Tibial nerve (tissue), 4 donors: ENCODE measurements at regions not wholly inside any gene's neighbourhood (a gene's known extent, or its start where the extent isn't known, plus 50 kb on each side); places are given as distances from the start of the nearest gene placed in this dataset.

Experiments
- DNase-seq, 2 donors: peaks; one replicate each; pipeline ENCODE4 v3.0.0-alpha.2; 2019; ENCODE audit warnings: low spot score in 2 of 2
- H3K27ac ChIP-seq, 4 donors: fragments of 200-600 bp; sonication (generic) in 3 of 4; one replicate each; pipeline ENCODE4 v1.5.1; 2017 to 2019; ENCODE audit warnings: mild to moderate bottlenecking in 1 of 4
- H3K27me3 ChIP-seq, 2 donors: fragments of 200-600 bp; sonication (generic) in 1 of 2; one replicate each; pipeline versions ENCODE4 v1.5.1 to v1.6.0; 2017 to 2019
- H3K36me3 ChIP-seq, 3 donors: fragments of 200-600 bp; sonication (generic); one replicate each; pipeline ENCODE4 v1.5.1; 2018 to 2019
- H3K4me1 ChIP-seq, 4 donors: fragments of 200-600 bp; sonication (generic) in 3 of 4; one replicate each; pipeline ENCODE4 v1.5.1; 2017 to 2019
- H3K4me3 ChIP-seq, 4 donors: fragments of 200-600 bp; sonication (generic) in 3 of 4; one replicate each; pipeline ENCODE4 v1.5.1; 2017 to 2019; ENCODE audit warnings: mild to moderate bottlenecking in 1 of 4, moderate library complexity in 1 of 4
- H3K9me3 ChIP-seq, 4 donors: fragments of 200-600 bp; sonication (generic) in 3 of 4; one replicate each; pipeline ENCODE4 v1.5.1; 2017 to 2019
- CTCF ChIP-seq, 5 experiments: fragments of 200-600 bp in 3 of 5; fragments of 450-650 bp in 2 of 5; sonication (generic) in 3 of 5; IDR thresholded peaks; one replicate each; pipeline ENCODE4 v1.5.1; 2016 to 2019; ENCODE audit warnings: antibody characterized with exemption in 5 of 5, mild to moderate bottlenecking in 3 of 5, moderate library complexity in 2 of 5
- EP300 ChIP-seq, 2 donors: sonication (generic); formaldehyde crosslinking; IDR thresholded peaks; one replicate each; pipeline ENCODE4 v1.6.1; 2017; ENCODE audit warnings: antibody characterized with exemption in 2 of 2, mild to moderate bottlenecking in 1 of 2
- POLR2A ChIP-seq, 2 donors: fragments of 450-650 bp; IDR thresholded peaks; one replicate each; pipeline ENCODE4 v1.6.1; 2017; ENCODE audit warnings: antibody characterized with exemption in 2 of 2, mild to moderate bottlenecking in 2 of 2, moderate library complexity in 2 of 2
- WGBS, 2 donors: methylation state at CpG; one replicate each; pipeline ENCODE4 v1.1.5; 2018; 5-methylcytosine and 5-hydroxymethylcytosine counted together

GRCh38 chr17:13725288-13725990, 123.7 kb upstream of the HS3ST3A1 start:
- Histone ChIP-seq H3K36me3 (no peaks in the 10 kb centered on the region), H3K4me3 (no peak overlapping the region), H3K27ac (no peak overlapping the region), H3K27me3 (no peaks in the 10 kb centered on the region), H3K4me1 (no peaks in the 10 kb centered on the region), H3K9me3 (no peaks in the 10 kb centered on the region)
- no peak for DNase-seq
- TF ChIP-seq POLR2A (IDR thresholded peaks at IDR 0.05) (no peak), EP300 (IDR thresholded peaks at IDR 0.05) (no peak), CTCF (IDR thresholded peaks at IDR 0.05) (no peak)
- WGBS, 2 donors: 11 to 20% methylated on average over 2 of the region's 2 CpGs

- Histone ChIP-seq H3K36me3 (no peaks in the 10 kb centered on the region), H3K4me1 (no peaks in the 10 kb centered on the region), H3K4me3 (no peak overlapping the region), H3K9me3 (no peaks in the 10 kb centered on the region), H3K27ac (no peak overlapping the region), H3K27me3 (no peaks in the 10 kb centered on the region)
- WGBS, 2 donors: 70 to 80% methylated on average over 6 of the region's 6 CpGs
- DNase-seq: no peak
- TF ChIP-seq EP300 (IDR thresholded peaks at IDR 0.05) (no peak), POLR2A (IDR thresholded peaks at IDR 0.05) (no peak)
Observed at GRCh38 chr17:13727441-13728171, 125.9 kb upstream of the HS3ST3A1 start.

GRCh38 chr17:13728781-13729180, 127.1 kb upstream of the HS3ST3A1 start:
- Histone ChIP-seq H3K27me3 (no peaks in the 10 kb centered on the region), H3K4me1 (no peaks in the 10 kb centered on the region), H3K27ac (no peak overlapping the region), H3K4me3 (no peak overlapping the region), H3K36me3 (no peaks in the 10 kb centered on the region), H3K9me3 (no peaks in the 10 kb centered on the region)
- no peak for DNase-seq
- TF ChIP-seq EP300 (IDR thresholded peaks at IDR 0.05) (no peak), POLR2A (IDR thresholded peaks at IDR 0.05) (no peak), CTCF (IDR thresholded peaks at IDR 0.05) (no peak)
- 40 to 56% methylated on average over 4 of the region's 4 CpGs for WGBS, 2 donors

- H3K9me3 ChIP-seq: no peaks in the 10 kb centered on the region
- DNase-seq: no peak
- TF ChIP-seq POLR2A (IDR thresholded peaks at IDR 0.05) (no peak), CTCF (IDR thresholded peaks at IDR 0.05) (no peak), EP300 (IDR thresholded peaks at IDR 0.05) (no peak)
- no peaks in the 10 kb centered on the region for H3K4me1 ChIP-seq
- 81 to 82% methylated on average over 10 of the region's 10 CpGs for WGBS, 2 donors
- H3K27me3 ChIP-seq: no peaks in the 10 kb centered on the region
- H3K36me3 ChIP-seq: no peaks in the 10 kb centered on the region
- no peak overlapping the region for H3K4me3 ChIP-seq
- no peak overlapping the region for H3K27ac ChIP-seq
Observed at GRCh38 chr17:13729466-13730134, 127.9 kb upstream of the HS3ST3A1 start.

GRCh38 chr17:13734880-13735279, 133.2 kb upstream of the HS3ST3A1 start:
- H3K27ac ChIP-seq: no peak overlapping the region
- no peaks in the 10 kb centered on the region for H3K27me3 ChIP-seq
- 32 to 38% methylated on average over 1 of the region's 1 CpG for WGBS, 2 donors
- no peak for TF ChIP-seq EP300 (IDR thresholded peaks at IDR 0.05)
- no peaks in the 10 kb centered on the region for H3K4me1 ChIP-seq
- no peak for DNase-seq
- H3K36me3 ChIP-seq: no peaks in the 10 kb centered on the region
- no peak overlapping the region for H3K4me3 ChIP-seq
- H3K9me3 ChIP-seq: no peaks in the 10 kb centered on the region

GRCh38 chr17:13735444-13735843, 133.7 kb upstream of the HS3ST3A1 start:
- Histone ChIP-seq H3K27ac (no peak overlapping the region), H3K4me1 (no peaks in the 10 kb centered on the region), H3K27me3 (no peaks in the 10 kb centered on the region), H3K9me3 (no peaks in the 10 kb centered on the region), H3K36me3 (no peaks in the 10 kb centered on the region), H3K4me3 (no peak overlapping the region)
- 30 to 39% methylated on average over 2 of the region's 2 CpGs for WGBS, 2 donors
- DNase-seq: no peak
- no peak for TF ChIP-seq POLR2A (IDR thresholded peaks at IDR 0.05)
- TF ChIP-seq EP300 (IDR thresholded peaks at IDR 0.05): no peak
- no peak for TF ChIP-seq CTCF (IDR thresholded peaks at IDR 0.05)
